Adrenal gland (tissue), 9 donors: ENCODE measurements at regions not wholly inside any gene's neighbourhood (a gene's known extent, or its start where the extent isn't known, plus 50 kb on each side); places are given as distances from the start of the nearest gene placed in this dataset.

Experiments
- DNase-seq, 7 donors: peaks; one replicate each; pipeline ENCODE4 v3.0.0-alpha.2; 2019 to 2020
- H3K27ac ChIP-seq, 5 donors: fragments of 200-600 bp; sonication (generic) in 4 of 5; 1 replicate in 3 of 5; 2 replicates in 2 of 5; pipeline versions ENCODE4 v1.5.1 to v1.8.0; 2016 to 2020; ENCODE audit warnings: mild to moderate bottlenecking in 1 of 5
- H3K27me3 ChIP-seq: fragments of 200-600 bp; 2 replicates; pipeline ENCODE4 v1.8.0; 2021
- H3K36me3 ChIP-seq, 2 donors: fragments of 200-600 bp; replicated peaks in 1 of 2; 1 replicate in 1 of 2; 2 replicates in 1 of 2; pipeline versions ENCODE4 v1.5.1 to v1.8.0; 2018 to 2022
- H3K4me1 ChIP-seq, 2 donors: fragments of 200-600 bp; replicated peaks in 1 of 2; 1 replicate in 1 of 2; 2 replicates in 1 of 2; pipeline versions ENCODE4 v1.5.1 to v1.8.0; 2018 to 2021
- H3K4me3 ChIP-seq, 4 donors: fragments of 200-600 bp; sonication (generic) in 3 of 4; one replicate each; pipeline ENCODE4 v1.5.1; 2016 to 2018
- H3K9me3 ChIP-seq, 3 donors: fragments of 200-600 bp; sonication (generic) in 1 of 3; replicated peaks in 1 of 3; 1 replicate in 2 of 3; 2 replicates in 1 of 3; pipeline versions ENCODE4 v1.5.1 to v1.8.0; 2016 to 2021
- CTCF ChIP-seq, 6 experiments: fragments of 450-650 bp in 4 of 6; fragments of 200-600 bp in 2 of 6; sonication (generic) in 1 of 6; IDR thresholded peaks; 1 replicate in 5 of 6; 2 replicates in 1 of 6; pipeline versions ENCODE4 v1.5.1 to v1.8.0; 2016 to 2021; ENCODE audit warnings: antibody characterized with exemption in 6 of 6, mild to moderate bottlenecking in 2 of 6, moderate library complexity in 1 of 6
- POLR2A ChIP-seq, 2 donors: fragments of 450-650 bp; IDR thresholded peaks; one replicate each; pipeline ENCODE4 v1.6.1; 2017; ENCODE audit warnings: antibody characterized with exemption in 2 of 2, mild to moderate bottlenecking in 2 of 2, moderate library complexity in 1 of 2
- WGBS, 4 donors: extraction: QIAGEN DNeasy Blood & Tissue Kit in 2 of 4; methylation state at CpG; one replicate each; pipeline versions ENCODE4 v1.1.5 to v1.1.7; 2013 to 2017; 5-methylcytosine and 5-hydroxymethylcytosine counted together
- intact Hi-C, 2 donors: fragments of 100-400 bp; cut with DNase I; formaldehyde crosslinking; loops; one replicate each; pipeline versions ENCODE4 v1.14.1 to v1.15.0; 2022 to 2023
- donor health status: healthy with polysubstance abuse.
- donor health status: Bipolar disorder and iron deficiency.
- donor health status: DM: yes; HTN: yes; CAD: no.
- donor health status: DM: no; HTN: no; CAD: no.
- donor health status: DM: no; HTN: no; CAD: no.

- Histone ChIP-seq H3K27ac (no peak overlapping the region), H3K27me3 (no peaks in the 10 kb centered on the region), H3K4me1 (no peaks in the 10 kb centered on the region), H3K9me3 (no peaks in the 10 kb centered on the region), H3K4me3 (no peak overlapping the region), H3K36me3 (no peaks in the 10 kb centered on the region)
- intact Hi-C loops = no loop called here
- WGBS, 4 donors = 74 to 84% (median 81%) methylated on average over 2 of the region's 2 CpGs
- DNase-seq = no peak
- no peak for TF ChIP-seq CTCF (IDR thresholded peaks at IDR 0.05)
- no peak for TF ChIP-seq POLR2A (IDR thresholded peaks at IDR 0.05)
These were observed 1240.3 kb upstream of the MAP3K7 start for GRCh38 chr6:91827151-91827550.

- Histone ChIP-seq H3K27ac (no peak overlapping the region), H3K9me3 (no peaks in the 10 kb centered on the region), H3K4me3 (no peak overlapping the region), H3K36me3 (no peaks in the 10 kb centered on the region), H3K4me1 (no peaks in the 10 kb centered on the region), H3K27me3 (no peaks in the 10 kb centered on the region)
- no peak for TF ChIP-seq POLR2A (IDR thresholded peaks at IDR 0.05)
- TF ChIP-seq CTCF (IDR thresholded peaks at IDR 0.05) = no peak
- WGBS, 4 donors = 84 to 95% (median 89%) methylated on average over 2 of the region's 2 CpGs
- intact Hi-C loops = no loop called here
- DNase-seq = no peak
These were observed 1239.3 kb upstream of the MAP3K7 start for GRCh38 chr6:91826128-91826527.

DNA sequence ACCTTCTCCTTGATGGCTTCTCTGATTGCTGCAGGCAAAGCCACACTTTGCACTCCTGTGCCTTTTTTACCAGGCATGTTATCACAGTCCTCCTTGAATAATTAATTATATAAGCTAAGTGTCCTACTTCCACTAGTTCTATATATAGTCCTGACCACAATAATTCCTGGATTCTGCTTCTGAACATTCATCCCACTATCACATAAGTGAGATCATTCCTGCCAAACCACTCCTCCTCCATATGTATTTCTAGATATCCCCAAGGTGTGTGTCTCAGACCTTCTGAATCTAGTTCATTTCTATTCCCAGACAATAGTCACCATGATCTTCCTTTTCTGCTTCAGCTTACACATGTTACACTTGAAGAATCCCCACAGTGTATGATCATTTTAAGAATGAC lies 1237.5 kb upstream of the MAP3K7 start:
- Histone ChIP-seq H3K27ac (no peak overlapping the region), H3K4me1 (no peaks in the 10 kb centered on the region), H3K9me3 (no peaks in the 10 kb centered on the region), H3K4me3 (no peak overlapping the region), H3K36me3 (no peaks in the 10 kb centered on the region), H3K27me3 (no peaks in the 10 kb centered on the region)
- intact Hi-C loops = no loop called here
- TF ChIP-seq POLR2A (IDR thresholded peaks at IDR 0.05) (no peak), CTCF (IDR thresholded peaks at IDR 0.05) (no peak)
- no peak for DNase-seq

- Histone ChIP-seq H3K4me3 (no peak overlapping the region), H3K9me3 (no peaks in the 10 kb centered on the region), H3K27me3 (no peaks in the 10 kb centered on the region), H3K4me1 (no peaks in the 10 kb centered on the region), H3K27ac (no peak overlapping the region), H3K36me3 (no peaks in the 10 kb centered on the region)
- no peak for DNase-seq
- no peak for TF ChIP-seq POLR2A (IDR thresholded peaks at IDR 0.05)
- TF ChIP-seq CTCF (IDR thresholded peaks at IDR 0.05) = no peak
- intact Hi-C loops = no loop called here
These were observed 1235.7 kb upstream of the MAP3K7 start for GRCh38 chr6:91822581-91822980.
